GM18511 (cell line): ENCODE measurements at regions not wholly inside any gene's neighbourhood (a gene's known extent, or its start where the extent isn't known, plus 50 kb on each side); places are given as distances from the start of the nearest gene placed in this dataset.
A peak's percentile ranks its signal among the peaks of the same experiment; 100 is the strongest.
"Not testable (repeated sequence)": the region's sequence is repeated elsewhere in the genome, so short reads cannot be mapped to it uniquely, and the experiment has no call there.

Experiments
- ATAC-seq: cut with Tn5 transposase; IDR thresholded peaks from one replicate; pipeline ENCODE4 v1.9.1; 2021; ENCODE audit warnings: mild to moderate bottlenecking, moderate library complexity; ENCODE audit not compliant: unreplicated experiment

DNA sequence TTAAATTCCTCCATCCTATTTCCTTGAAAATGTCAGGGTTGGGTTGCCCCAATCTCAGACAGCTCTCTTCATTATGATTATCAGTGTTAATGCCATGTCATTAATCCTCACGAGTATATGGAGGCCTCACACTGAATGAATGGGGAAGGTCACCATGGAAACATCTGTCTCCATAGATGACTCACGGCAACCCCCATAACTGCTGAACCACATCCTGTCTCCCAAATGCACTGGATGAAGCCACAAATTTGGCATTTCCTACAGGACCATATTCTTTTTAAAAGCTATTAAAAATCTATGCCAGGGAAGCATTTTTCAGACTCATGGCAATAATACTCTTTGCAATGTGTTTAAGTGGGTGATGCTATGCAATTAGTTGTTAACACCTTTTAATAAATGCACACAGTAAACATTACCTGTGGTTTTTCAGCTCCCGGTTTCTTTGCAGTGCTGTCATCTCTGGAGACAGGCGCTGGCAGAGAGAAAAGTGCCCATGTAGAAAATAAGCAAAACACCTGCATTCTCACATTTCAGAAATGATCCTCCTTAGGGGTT is 80.1 kb upstream of the PTPRK start:
- ATAC-seq = peak; percentile 77

DNA sequence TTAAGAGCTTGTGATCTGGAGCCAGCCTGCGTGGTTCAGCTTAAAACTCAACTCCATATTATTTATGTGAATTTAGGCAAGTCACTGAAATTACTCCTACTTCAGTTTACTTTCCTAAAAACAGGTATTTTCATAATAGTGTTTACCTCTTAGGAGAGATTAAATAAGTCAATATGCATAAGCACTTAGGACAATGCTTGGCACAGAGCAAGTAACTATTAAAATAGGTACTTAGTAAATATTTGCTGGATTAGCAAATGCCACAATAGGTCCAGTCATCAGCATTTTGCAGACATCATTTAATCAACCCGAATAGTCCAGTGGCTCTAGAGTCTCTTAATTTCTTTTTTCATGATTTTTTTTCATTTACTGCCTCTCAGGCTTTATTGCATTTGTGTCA is 78.6 kb upstream of the PTPRK start:
- no peak for ATAC-seq

DNA sequence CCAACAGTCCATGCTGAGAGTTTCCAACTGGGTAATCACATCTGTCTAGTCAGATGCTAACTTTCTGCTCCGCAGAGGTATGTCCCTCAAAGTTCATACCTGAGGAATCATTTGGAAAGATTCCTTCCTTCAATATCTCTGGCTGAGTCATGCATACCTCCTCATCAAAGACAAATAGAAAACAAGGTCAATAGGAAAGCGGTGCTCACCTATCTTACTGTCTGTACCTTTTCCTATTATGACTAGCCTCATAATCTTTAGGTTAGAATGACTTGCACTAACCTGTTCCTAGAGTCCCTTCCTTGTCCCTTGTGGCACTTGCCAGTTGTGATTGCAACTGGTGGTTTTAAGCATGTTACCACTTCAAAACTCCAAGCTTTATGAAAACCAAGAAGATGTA is 78.2 kb upstream of the PTPRK start:
- ATAC-seq = peak; percentile 34

DNA sequence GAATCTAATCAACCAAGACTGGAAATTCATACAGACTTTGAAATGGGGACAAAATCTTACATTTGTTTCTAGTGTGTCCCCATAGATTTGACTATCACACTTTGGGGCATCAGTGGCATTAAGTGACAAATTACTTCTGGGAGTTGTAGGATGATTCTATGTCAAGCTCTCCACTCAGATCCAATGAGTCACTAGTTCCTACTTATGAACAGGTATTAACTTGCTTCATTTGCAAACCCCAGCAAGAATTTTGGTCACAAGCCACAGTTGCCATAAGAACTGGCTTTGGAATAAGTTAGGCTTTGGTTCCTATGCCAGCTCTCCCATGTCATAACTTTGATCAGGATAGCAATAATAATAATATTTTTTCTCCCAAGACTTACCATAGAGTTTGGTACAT is 77.6 kb upstream of the PTPRK start:
- no peak for ATAC-seq

DNA sequence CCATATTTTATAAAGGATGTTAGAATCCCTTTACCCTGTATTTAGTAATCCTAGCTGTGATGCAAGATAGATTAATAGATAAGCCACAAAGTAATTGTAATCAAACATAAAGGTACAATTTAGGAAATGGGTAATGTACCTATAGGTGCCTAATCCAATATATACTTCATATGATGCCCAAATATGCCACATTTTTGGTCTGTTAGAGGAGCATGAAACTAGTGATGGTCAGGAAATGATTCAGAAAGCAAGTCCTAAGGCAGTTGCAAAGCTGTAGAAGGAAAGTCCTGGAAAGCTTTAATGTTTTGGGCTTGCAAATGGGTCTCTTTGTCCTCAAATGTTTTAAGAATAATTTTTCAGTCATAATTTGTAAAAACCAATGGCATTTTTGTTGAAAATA is 76.6 kb upstream of the PTPRK start:
- ATAC-seq = no peak

DNA sequence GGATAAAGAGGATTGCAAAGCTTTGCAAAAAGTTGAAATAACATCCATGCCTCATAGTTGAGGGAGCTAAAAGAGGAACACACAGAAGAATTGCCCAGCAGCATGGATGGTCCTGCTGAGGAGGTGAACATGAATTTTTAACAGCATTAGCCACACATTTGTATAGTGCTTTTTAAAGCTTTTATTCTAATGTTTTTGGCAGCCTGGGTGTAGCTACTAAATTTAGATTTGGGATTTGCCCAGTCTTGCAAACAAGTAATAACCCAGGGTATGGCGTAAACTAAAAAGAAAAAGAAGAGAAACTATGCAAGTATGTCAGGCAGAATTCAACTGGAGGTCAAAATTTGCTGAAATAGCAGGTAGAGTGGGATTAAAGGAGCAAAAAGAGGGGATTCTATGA is 75.1 kb upstream of the PTPRK start:
- ATAC-seq = no peak

DNA sequence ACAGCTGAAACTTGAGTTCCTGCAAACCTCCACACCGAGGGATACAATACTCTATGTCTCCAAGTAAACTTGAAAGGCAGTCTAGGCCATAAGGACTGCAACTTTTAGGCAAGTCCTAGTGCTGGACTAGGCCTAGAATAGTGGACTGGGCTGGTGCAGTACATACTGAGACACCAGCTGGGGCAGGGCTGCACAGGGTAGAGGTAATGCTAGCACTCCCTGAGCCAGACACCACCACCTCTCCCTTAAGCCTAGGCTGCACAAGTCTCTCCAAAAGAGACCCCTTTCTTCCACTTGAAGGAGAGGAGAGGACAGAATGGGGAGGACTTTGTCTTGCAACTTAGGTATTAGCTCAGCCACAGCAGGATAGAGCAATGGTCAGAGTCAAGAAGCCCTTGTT is 65.7 kb upstream of the PTPRK start:
- ATAC-seq = no peak

DNA sequence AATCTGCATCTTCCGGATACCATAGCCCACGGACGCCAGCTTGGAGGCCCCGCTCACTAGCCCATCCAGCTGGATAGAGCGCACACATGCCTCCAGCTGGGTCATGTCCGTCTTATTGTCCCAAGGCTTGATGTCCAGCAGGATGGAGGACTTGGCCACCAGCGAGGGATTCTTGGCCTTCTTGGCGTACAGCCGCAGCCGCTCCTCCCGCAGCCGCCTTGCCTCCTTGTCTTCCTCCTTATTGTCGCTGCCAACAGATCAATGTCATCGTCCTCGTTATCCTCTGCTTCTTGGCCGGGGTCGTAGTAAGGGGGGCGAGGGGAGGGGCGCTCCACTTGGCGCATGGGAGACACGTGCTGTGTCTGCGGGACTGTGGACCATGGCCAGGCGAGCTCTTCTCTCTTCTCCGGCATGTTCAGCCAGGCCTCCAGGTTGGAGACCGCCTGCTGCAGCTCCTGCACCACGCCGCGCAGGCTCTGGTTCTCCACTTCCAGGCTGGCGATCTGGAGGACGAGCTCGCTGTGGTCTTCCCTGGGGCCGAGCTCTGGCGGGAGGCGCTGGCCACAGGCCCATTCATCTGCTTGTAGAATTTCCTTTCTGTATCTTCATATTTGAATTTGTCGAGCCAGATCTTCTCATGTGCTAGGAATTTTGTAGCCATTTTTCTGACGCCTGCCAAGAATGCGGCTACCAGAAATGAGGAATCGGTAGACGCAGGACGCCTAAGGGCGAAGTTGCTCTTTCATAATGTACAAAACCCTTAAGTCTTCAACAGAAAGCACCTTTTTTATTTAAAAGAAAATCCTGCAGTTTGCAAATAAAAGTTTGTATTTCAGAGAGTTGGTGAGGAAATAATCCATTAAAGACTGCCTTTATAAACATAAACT is 60.1 kb upstream of the PTPRK start:
- no peak for ATAC-seq

DNA sequence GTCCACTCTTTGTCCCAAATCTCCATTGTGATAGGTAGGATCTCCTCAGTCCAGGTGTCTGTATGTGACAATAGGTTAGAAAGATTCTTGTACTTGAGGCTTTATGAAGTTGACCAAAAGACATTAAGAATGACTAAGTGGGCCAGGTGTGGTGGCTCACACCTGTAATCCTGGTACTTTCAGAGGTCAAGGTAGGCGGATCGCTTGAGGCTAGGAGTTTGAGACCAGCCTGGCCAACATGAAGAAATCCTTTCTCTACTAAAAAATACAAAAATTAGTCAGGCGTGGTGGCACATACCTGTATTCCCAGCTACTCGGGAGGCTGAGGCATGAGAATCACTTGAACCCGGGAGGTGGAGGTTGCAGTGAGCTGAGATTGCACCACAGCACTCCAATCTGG is 54.9 kb upstream of the PTPRK start:
- not testable (repeated sequence) for ATAC-seq

DNA sequence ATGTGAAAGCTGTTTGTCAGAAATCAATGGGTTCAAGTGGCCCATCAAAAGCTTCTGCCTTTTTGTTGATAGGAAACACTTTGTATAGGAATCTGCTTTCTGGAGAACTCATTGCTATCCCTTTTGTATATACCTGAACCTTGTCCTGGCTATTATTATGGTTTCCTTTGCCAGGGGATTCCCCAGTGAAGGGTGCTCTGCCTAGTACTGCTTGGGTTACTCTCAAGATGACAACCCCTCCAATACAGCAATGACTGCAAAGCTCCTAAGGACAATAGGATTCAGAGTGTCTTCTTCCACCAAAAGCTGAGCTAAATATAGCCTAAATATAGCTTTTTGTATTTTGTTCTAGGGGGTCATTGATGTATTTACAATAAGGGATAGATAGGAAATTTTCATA is 54.0 kb upstream of the PTPRK start:
- ATAC-seq = no peak

DNA sequence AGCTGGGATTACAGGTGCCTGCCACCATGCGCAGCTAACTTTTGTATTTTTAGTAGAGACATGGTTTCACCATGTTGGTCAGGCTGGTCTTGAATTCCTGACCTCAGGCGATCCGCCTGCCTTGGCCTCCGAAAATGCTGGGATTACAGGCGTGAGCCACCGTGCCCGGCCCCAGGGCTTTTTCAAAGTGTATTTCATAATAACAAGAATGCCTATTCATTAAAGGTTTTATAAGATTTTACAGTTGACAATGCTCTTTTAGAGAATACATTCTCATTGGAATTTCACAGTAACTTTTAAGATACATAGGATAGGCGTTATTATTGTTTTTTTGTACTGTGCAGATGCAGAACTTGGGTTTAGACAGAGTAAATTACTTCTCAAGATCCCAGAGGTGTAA is 52.6 kb upstream of the PTPRK start:
- no peak for ATAC-seq

DNA sequence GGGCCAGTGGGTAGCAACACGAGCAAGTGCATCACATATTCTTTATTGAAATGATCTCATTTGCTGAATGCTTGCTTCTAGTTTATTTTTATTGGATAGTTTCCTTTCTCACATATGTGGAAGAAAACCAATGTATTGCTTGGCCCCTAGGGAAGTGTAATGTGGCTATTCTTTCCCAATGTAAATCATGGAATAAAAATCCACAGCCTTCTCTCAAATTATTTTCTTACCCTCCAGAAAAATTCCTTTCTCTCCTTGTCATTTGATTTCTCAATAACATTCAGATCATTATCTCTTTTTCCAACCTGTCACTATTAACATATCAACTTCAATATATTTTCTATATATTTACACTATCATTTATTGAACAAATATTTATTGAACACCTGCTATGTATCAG is 51.9 kb upstream of the PTPRK start:
- no peak for ATAC-seq

DNA sequence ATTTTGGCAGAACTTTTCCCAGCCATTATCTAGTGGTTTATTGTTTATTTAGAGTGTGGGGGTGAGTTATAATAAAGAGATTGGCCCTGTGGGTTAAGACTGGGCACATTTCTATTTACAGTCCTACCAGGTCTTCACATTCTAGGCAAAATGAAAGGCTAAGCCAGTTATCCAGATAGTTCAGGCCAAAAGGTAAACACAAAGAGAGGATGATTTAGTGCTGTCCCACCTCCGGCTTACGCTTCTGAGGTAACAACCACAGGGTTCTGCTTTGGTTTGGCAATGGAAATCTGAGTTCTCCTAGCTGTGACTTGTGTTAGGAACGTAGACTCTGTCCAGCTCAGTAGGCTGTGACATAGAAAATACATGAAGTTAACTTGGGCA is 50.3 kb upstream of the PTPRK start:
- no peak for ATAC-seq

DNA sequence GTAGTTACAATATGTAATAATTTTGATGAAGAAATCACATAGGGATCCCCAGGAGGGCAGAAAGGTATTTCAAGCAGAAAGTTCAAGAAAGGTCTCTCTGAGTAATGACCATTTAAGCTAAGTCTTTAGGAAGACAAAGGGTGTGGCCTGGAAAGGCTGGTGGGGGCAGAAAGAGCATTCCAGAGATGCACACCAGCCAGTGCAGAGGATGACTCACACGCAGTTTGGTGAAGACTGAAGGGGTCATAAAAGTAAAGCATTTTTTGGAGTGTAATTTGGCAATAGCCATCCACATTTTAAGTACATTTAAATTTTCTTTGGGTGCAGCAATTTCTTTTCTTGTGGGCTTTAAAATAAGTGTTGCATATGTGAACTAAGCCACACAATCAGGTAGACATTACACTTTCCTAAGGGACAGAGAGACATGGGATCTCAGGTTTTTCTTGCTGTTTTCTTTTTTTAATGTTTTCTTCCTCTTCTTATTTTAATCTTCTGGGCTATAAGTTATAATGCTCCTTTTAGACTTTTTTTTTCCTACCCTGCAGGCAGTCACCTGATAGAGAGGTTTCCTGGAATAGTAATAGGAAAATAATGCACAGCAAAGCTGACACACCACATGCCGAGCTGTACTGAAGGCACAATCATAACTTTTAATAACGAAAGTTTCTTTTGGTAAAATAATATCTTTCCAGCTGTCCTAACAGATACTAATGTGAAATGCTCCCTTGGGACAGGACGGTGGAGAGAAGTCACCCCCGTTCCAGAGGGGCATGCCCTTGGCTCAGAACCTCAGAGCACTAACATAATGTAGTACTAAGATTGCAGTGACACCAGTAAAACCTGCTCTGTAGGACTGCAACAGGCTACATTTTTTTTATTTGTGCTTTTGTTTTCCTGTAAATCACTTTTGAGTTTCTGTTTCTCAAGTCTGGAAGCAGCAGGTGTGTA is 49.6 kb upstream of the PTPRK start:
- ATAC-seq = no peak
